ENCODE measurements at regions not wholly inside any gene's neighbourhood (a gene's known extent, or its start where the extent isn't known, plus 50 kb on each side); places are given as distances from the start of the nearest gene placed in this dataset.

GRCh38 chr10:59064759-59065539 lies 111.5 kb upstream of the PHYHIPL start:
- H2AFZ ChIP-seq (ENCODE audit: control insufficient read depth, low read depth, low read length): no peak overlapping the region
- ChIA-PET POLR2A (interaction anchor here (0.5 to 2.5 kb wide), 11 partner anchors 15 to 771 kb away, joined by 3 to 13 read pairs (median 3); no protein-coding TSS in a partner anchor), CTCF (interaction anchor here (1.3 to 1.4 kb wide), 3 partner anchors 18 to 44 kb away, joined by 3 to 4 read pairs (median 3); no protein-coding TSS in a partner anchor), SMC1A (ENCODE audit: uncharacterized antibody, unreplicated experiment) (interaction anchor here (0.7 to 8.1 kb wide), 25 partner anchors 8 to 118 kb away, joined by 3 to 106 read pairs (median 4); no protein-coding TSS in a partner anchor), RAD21 (ENCODE audit: unreplicated experiment) (interaction anchor here (0.9 to 2.6 kb wide), 18 partner anchors 9 to 167 kb away, joined by 3 to 21 read pairs (median 6); no protein-coding TSS in a partner anchor)
- intact Hi-C loops (cut with micrococcal nuclease; ENCODE audit: unreplicated experiment): loop anchor here (5.0 kb wide), 1 partner anchor 117 kb away; no protein-coding TSS in a partner anchor
- no peaks in the 10 kb centered on the region for H3K79me2 ChIP-seq (ENCODE audit: control insufficient read depth, insufficient read depth, low read length)
- in situ Hi-C loops (cut with MboI): no loop called here
- no peak overlapping the region for H3K4me3 ChIP-seq
- no peak for ATAC-seq
- H3K36me3 ChIP-seq (ENCODE audit: control insufficient read depth in 2 of 2, insufficient read depth in 2 of 2, low read length in 1 of 2): no peaks in the 10 kb centered on the region
- TF ChIP-seq TCF12 (IDR thresholded peaks at IDR 0.05; ENCODE audit: low read depth, low read length): no peak
- no peak for TF ChIP-seq CBFB (IDR thresholded peaks at IDR 0.05; ENCODE audit: low read depth)
- no peak for TF ChIP-seq JUND (IDR thresholded peaks at IDR 0.05; ENCODE audit: low read depth, low read length)
- TF ChIP-seq KAT2A (conservative IDR thresholded peaks at IDR 0.05; ENCODE audit: control insufficient read depth, low read depth, low read length): no peak
- no peak for TF ChIP-seq EGR1 (IDR thresholded peaks at IDR 0.05; ENCODE audit: borderline replicate concordance in 1 of 2, low read depth in 2 of 2, low read length in 2 of 2)
- TF ChIP-seq SMC3 (IDR thresholded peaks at IDR 0.05; ENCODE audit: borderline replicate concordance, low read length): no peak
- no peak for TF ChIP-seq RAD21 (IDR thresholded peaks at IDR 0.05; ENCODE audit: insufficient read depth, low read depth, low read length)
- no peak for TF ChIP-seq ZNF622 (IDR thresholded peaks at IDR 0.05)
- TF ChIP-seq JUNB (IDR thresholded peaks at IDR 0.05): no peak
- no peak for TF ChIP-seq POLR2AphosphoS2 (IDR thresholded peaks at IDR 0.05; ENCODE audit: low read depth, low read length)
- no peak for TF ChIP-seq CHD4 (IDR thresholded peaks at IDR 0.05)
- no peak for TF ChIP-seq IRF4 (IDR thresholded peaks at IDR 0.05; ENCODE audit: low read depth, low read length)
- no peak overlapping the region for H3K27ac ChIP-seq (ENCODE audit: control insufficient read depth, insufficient read depth)
- H3K9me3 ChIP-seq (replicated peaks; ENCODE audit: control insufficient read depth, insufficient read depth, low read length): peaks cover 1% of the 10 kb centered on the region; the same call in 1 of the 3 replicates
- no peak for DNase-seq (ENCODE audit: low read depth, low spot score)
- H3K4me2 ChIP-seq (ENCODE audit: control insufficient read depth, insufficient read depth): no peak overlapping the region
- peaks cover 7% of the 10 kb centered on the region for H3K4me1 ChIP-seq (ENCODE audit: control insufficient read depth, insufficient read depth, low read length)
- 51% methylated on average over 6 of the region's 6 CpGs for WGBS (ENCODE audit: insufficient coverage, insufficient replicate concordance, low lambda C conversion rate, missing lambda C conversion rate)
- H3K27me3 ChIP-seq (replicated peaks in 1 of 2; ENCODE audit: control insufficient read depth in 2 of 2, insufficient read depth in 2 of 2, low read length in 1 of 2): no peaks in the 10 kb centered on the region
- no peaks in the 10 kb centered on the region for H4K20me1 ChIP-seq (ENCODE audit: control insufficient read depth, insufficient read depth)
- FAIRE-seq: no peak
- no peak overlapping the region for H3K9ac ChIP-seq (ENCODE audit: control insufficient read depth, insufficient read depth, low read length)
- no TSS peak for BruUV-seq (replicated peaks)

Measured in GM12878 (cell line).